H9 (cell line): ENCODE measurements at regions not wholly inside any gene's neighbourhood (a gene's known extent, or its start where the extent isn't known, plus 50 kb on each side); places are given as distances from the start of the nearest gene placed in this dataset.

Experiments used
- DNase-seq: peaks from one replicate; pipeline ENCODE4 v3.0.0-alpha.2; 2017
- H2AFZ ChIP-seq: one replicate; pipeline ENCODE4 v1.6.1; 2013; ENCODE audit warnings: mild to moderate bottlenecking, low read length, control low read depth, moderate library complexity
- H2AK5ac ChIP-seq: 2 replicates; pipeline ENCODE4 v1.6.1; 2013; ENCODE audit warnings: low read length, control low read depth, mixed read lengths; ENCODE audit not compliant: insufficient read length
- H2BK120ac ChIP-seq: one replicate; pipeline ENCODE4 v1.6.1; 2013; ENCODE audit warnings: low read depth, mild to moderate bottlenecking, low read length, control low read depth, inconsistent platforms; ENCODE audit not compliant: poor library complexity, severe bottlenecking
- H2BK12ac ChIP-seq: 2 replicates; pipeline ENCODE4 v1.6.1; 2013; ENCODE audit warnings: low read length, control low read depth, mixed read lengths, low read depth; ENCODE audit not compliant: insufficient read length
- H2BK15ac ChIP-seq: 2 replicates; pipeline ENCODE4 v1.6.1; 2013; ENCODE audit warnings: low read depth, low read length, control low read depth
- H2BK20ac ChIP-seq: one replicate; pipeline ENCODE4 v1.6.1; 2013; ENCODE audit warnings: low read depth, mild to moderate bottlenecking, low read length, control low read depth, inconsistent platforms; ENCODE audit not compliant: poor library complexity, severe bottlenecking
- H2BK5ac ChIP-seq: 2 replicates; pipeline ENCODE4 v1.6.1; 2013; ENCODE audit warnings: low read length, control low read depth, mixed read lengths; ENCODE audit not compliant: insufficient read length
- H3K14ac ChIP-seq: 2 replicates; pipeline ENCODE4 v1.6.1; 2013; ENCODE audit warnings: low read length, control low read depth; ENCODE audit not compliant: insufficient read depth
- H3K18ac ChIP-seq: 2 replicates; pipeline ENCODE4 v1.6.1; 2013; ENCODE audit warnings: low read depth, mild to moderate bottlenecking, mixed read lengths, low read length, control low read depth; ENCODE audit not compliant: insufficient read length
- H3K23ac ChIP-seq: 2 replicates; pipeline ENCODE4 v1.6.1; 2013; ENCODE audit warnings: low read length, control low read depth, mixed read lengths, low read depth; ENCODE audit not compliant: insufficient read length
- H3K23me2 ChIP-seq: 2 replicates; pipeline ENCODE4 v1.6.1; 2013; ENCODE audit warnings: low read depth, mild to moderate bottlenecking, mixed read lengths, low read length, control low read depth; ENCODE audit not compliant: insufficient read length, poor library complexity, severe bottlenecking
- H3K27ac ChIP-seq: 2 replicates; pipeline ENCODE4 v1.5.1; 2013; ENCODE audit warnings: low read length, control low read depth, mixed read lengths, low read depth; ENCODE audit not compliant: insufficient read length
- H3K27me3 ChIP-seq: 2 replicates; pipeline ENCODE4 v1.6.1; 2013; ENCODE audit warnings: low read length, control low read depth, inconsistent platforms; ENCODE audit not compliant: insufficient read depth
- H3K4ac ChIP-seq: 2 replicates; pipeline ENCODE4 v1.6.1; 2013; ENCODE audit warnings: low read depth, mild to moderate bottlenecking, control low read depth, inconsistent platforms, low read length, moderate library complexity
- H3K4me1 ChIP-seq: 2 replicates; pipeline ENCODE4 v1.6.1; 2013; ENCODE audit warnings: low read length, control low read depth, inconsistent platforms; ENCODE audit not compliant: insufficient read depth
- H3K4me2 ChIP-seq: 2 replicates; pipeline ENCODE4 v1.6.1; 2013; ENCODE audit warnings: low read length, control low read depth, mixed read lengths; ENCODE audit not compliant: insufficient read length, insufficient read depth
- H3K56ac ChIP-seq: 2 replicates; pipeline ENCODE4 v1.6.1; 2013; ENCODE audit warnings: low read depth, mild to moderate bottlenecking, mixed read lengths, low read length, control low read depth; ENCODE audit not compliant: insufficient read length
- H3K79me1 ChIP-seq: 2 replicates; pipeline ENCODE4 v1.6.1; 2013; ENCODE audit warnings: low read depth, mild to moderate bottlenecking, moderate library complexity, low read length, control low read depth, inconsistent platforms; ENCODE audit not compliant: insufficient read depth, poor library complexity, severe bottlenecking
- H3K79me2 ChIP-seq: 2 replicates; pipeline ENCODE4 v1.6.1; 2013; ENCODE audit warnings: low read length, control low read depth, inconsistent platforms; ENCODE audit not compliant: insufficient read depth
- H3K9ac ChIP-seq: 2 replicates; pipeline ENCODE4 v1.6.1; 2013; ENCODE audit warnings: low read length, control low read depth, mixed read lengths; ENCODE audit not compliant: insufficient read length; ENCODE audit errors: extremely low read depth
- H3K9me3 ChIP-seq: one replicate; pipeline ENCODE4 v1.6.1; 2013; ENCODE audit warnings: low read depth, low read length, inconsistent platforms; ENCODE audit not compliant: control insufficient read depth
- H3T11ph ChIP-seq: one replicate; pipeline ENCODE4 v1.6.1; 2013; ENCODE audit warnings: mild to moderate bottlenecking, low read length, control low read depth, inconsistent platforms
- H4K20me1 ChIP-seq: one replicate; pipeline ENCODE4 v1.6.1; 2013; ENCODE audit not compliant: control insufficient read depth, insufficient read length, insufficient read depth
- H4K5ac ChIP-seq: 2 replicates; pipeline ENCODE4 v1.6.1; 2013; ENCODE audit warnings: low read depth, mild to moderate bottlenecking, mixed read lengths, low read length, control low read depth; ENCODE audit not compliant: insufficient read length
- H4K8ac ChIP-seq: replicated peaks from 2 replicates; pipeline ENCODE4 v1.6.1; 2013; ENCODE audit warnings: low read length, control low read depth, mixed read lengths, low read depth; ENCODE audit not compliant: insufficient read length
- H4K91ac ChIP-seq: 2 replicates; pipeline ENCODE4 v1.6.1; 2013; ENCODE audit warnings: low read depth, mild to moderate bottlenecking, moderate library complexity, mixed read lengths, low read length, control low read depth; ENCODE audit not compliant: insufficient read length
- H3K27ac Mint-ChIP-seq, 3 experiments: 2 replicates in 2 of 3; 3 replicates in 1 of 3; pipeline ENCODE4 v1.8.0; 2020 to 2021; ENCODE audit warnings: mixed read lengths in 3 of 3, mild to moderate bottlenecking in 1 of 3, moderate library complexity in 1 of 3
- H3K27me3 Mint-ChIP-seq: 2 replicates; pipeline ENCODE4 v1.8.0; 2021; ENCODE audit warnings: low read depth, mild to moderate bottlenecking, moderate library complexity, mixed read lengths
- H3K36me3 Mint-ChIP-seq, 3 experiments: 2 replicates in 2 of 3; 3 replicates in 1 of 3; pipeline ENCODE4 v1.8.0; 2020 to 2021; ENCODE audit warnings: low read depth in 3 of 3, mixed read lengths in 3 of 3; ENCODE audit not compliant: insufficient read depth in 1 of 3
- H3K4me1 Mint-ChIP-seq, 2 experiments: 2 replicates each; pipeline ENCODE4 v1.8.0; 2020; ENCODE audit warnings: mixed read lengths in 2 of 2
- H3K4me3 Mint-ChIP-seq, 2 experiments: 2 replicates in 1 of 2; 3 replicates in 1 of 2; pipeline ENCODE4 v1.8.0; 2020 to 2021; ENCODE audit warnings: mild to moderate bottlenecking in 2 of 2, mixed read lengths in 2 of 2, moderate library complexity in 1 of 2
- H3K9me3 Mint-ChIP-seq, 2 experiments: 2 replicates in 1 of 2; 3 replicates in 1 of 2; pipeline ENCODE4 v1.8.0; 2020; ENCODE audit warnings: mild to moderate bottlenecking in 2 of 2, mixed read lengths in 2 of 2, moderate library complexity in 1 of 2
- CTCF ChIP-seq: fragments of 200-600 bp; sonication (generic); conservative IDR thresholded peaks from 3 replicates; pipeline ENCODE4 v1.8.0; 2021; ENCODE audit warnings: antibody characterized with exemption, mild to moderate bottlenecking
- WGBS: extraction: QIAGEN DNeasy Blood & Tissue Kit; methylation state at CpG from one replicate; pipeline ENCODE4 v1.1.7; 2013; ENCODE audit warnings: missing lambda C conversion rate, low lambda C conversion rate, mixed read lengths; ENCODE audit not compliant: insufficient read length; ENCODE audit errors: extremely low coverage; 5-methylcytosine and 5-hydroxymethylcytosine counted together

- H3K4me3 Mint-ChIP-seq: no peak overlapping the region
- no peaks in the 10 kb centered on the region for H3K4me1 Mint-ChIP-seq
- Histone ChIP-seq H2BK20ac (no peak overlapping the region), H3K18ac (no peak overlapping the region), H3K56ac (no peak overlapping the region), H3K27me3 (no peaks in the 10 kb centered on the region), H3K14ac (no peak overlapping the region), H2BK15ac (no peak overlapping the region), H2BK12ac (no peak overlapping the region), H3K9ac (no peak overlapping the region), H4K91ac (no peak overlapping the region), H4K20me1 (no peaks in the 10 kb centered on the region), H3K4ac (no peak overlapping the region), H2AK5ac (no peak overlapping the region), H3K79me1 (no peaks in the 10 kb centered on the region), H3K4me2 (no peak overlapping the region), H2BK120ac (no peak overlapping the region), H3T11ph (no peak overlapping the region), H3K4me1 (no peaks in the 10 kb centered on the region), H4K5ac (no peak overlapping the region), H3K27ac (no peak overlapping the region), H2AFZ (no peak overlapping the region), H4K8ac (no peak overlapping the region), H3K23me2 (no peaks in the 10 kb centered on the region), H2BK5ac (no peak overlapping the region), H3K23ac (no peak overlapping the region), H3K9me3 (no peaks in the 10 kb centered on the region), H3K79me2 (no peaks in the 10 kb centered on the region)
- H3K27ac Mint-ChIP-seq: no peak overlapping the region
- H3K9me3 Mint-ChIP-seq: no peaks in the 10 kb centered on the region
- no peaks in the 10 kb centered on the region for H3K27me3 Mint-ChIP-seq
- no CpG with 5 or more reads among the region's 2 CpGs for WGBS
- TF ChIP-seq CTCF: no peak
- no peaks in the 10 kb centered on the region for H3K36me3 Mint-ChIP-seq
- DNase-seq: no peak
Measured at GRCh38 chr9:78902051-78902450, 605.1 kb downstream of the PSAT1 start.
